PFSK-1 (cell line): ENCODE measurements at regions not wholly inside any gene's neighbourhood (a gene's known extent, or its start where the extent isn't known, plus 50 kb on each side); places are given as distances from the start of the nearest gene placed in this dataset.

Source experiments
- FOXP2 ChIP-seq: optimal IDR thresholded peaks from 2 replicates; pipeline ENCODE3; 2011; ENCODE audit warnings: borderline replicate concordance, control low read depth, inconsistent platforms; ENCODE audit not compliant: insufficient read depth; ENCODE audit errors: extremely low read length, extremely low read depth
- POLR2AphosphoS5 ChIP-seq: IDR thresholded peaks from 2 replicates; pipeline ENCODE4 v1.6.1; 2012; ENCODE audit warnings: low read depth, mild to moderate bottlenecking, control low read depth, low read length, moderate library complexity
- REST ChIP-seq, 2 experiments: IDR thresholded peaks; 2 replicates each; pipeline versions ENCODE4 v1.6.1 to v1.8.0; 2011 to 2012; ENCODE audit warnings: low read depth in 2 of 2, low read length in 2 of 2, control low read depth in 1 of 2, inconsistent platforms in 1 of 2, mild to moderate bottlenecking in 1 of 2, moderate library complexity in 1 of 2; ENCODE audit not compliant: insufficient read depth in 1 of 2
- SIN3A ChIP-seq: IDR thresholded peaks from 2 replicates; pipeline ENCODE4 v1.6.1; 2012; ENCODE audit warnings: mild to moderate bottlenecking, low read length, moderate library complexity, borderline replicate concordance; ENCODE audit not compliant: insufficient read depth
- TAF1 ChIP-seq: IDR thresholded peaks from 2 replicates; pipeline ENCODE4 v1.6.1; 2012; ENCODE audit warnings: low read length, control low read depth, borderline replicate concordance; ENCODE audit not compliant: insufficient read depth

GRCh38 chr10:121265360-121266123, 332.7 kb downstream of the FGFR2 start:
- TF ChIP-seq FOXP2 (no peak), TAF1 (no peak), REST (IDR thresholded peaks at IDR 0.05; ENCODE audit: insufficient read depth in 1 of 2, low read depth in 2 of 2, low read length in 2 of 2) (no peak), SIN3A (no peak), POLR2AphosphoS5 (no peak)

GRCh38 chr10:121266370-121266769, 331.9 kb downstream of the FGFR2 start:
- TF ChIP-seq SIN3A (no peak), REST (IDR thresholded peaks at IDR 0.05; ENCODE audit: insufficient read depth in 1 of 2, low read depth in 2 of 2, low read length in 2 of 2) (no peak), TAF1 (no peak)

GRCh38 chr10:121267236-121268003, 330.8 kb downstream of the FGFR2 start:
- TF ChIP-seq SIN3A (no peak), FOXP2 (no peak), POLR2AphosphoS5 (no peak), REST (IDR thresholded peaks at IDR 0.05; ENCODE audit: insufficient read depth in 1 of 2, low read depth in 2 of 2, low read length in 2 of 2) (no peak), TAF1 (no peak)

GRCh38 chr10:121268363-121268762, 329.9 kb downstream of the FGFR2 start:
- TF ChIP-seq SIN3A (no peak), POLR2AphosphoS5 (no peak), FOXP2 (no peak), TAF1 (no peak), REST (IDR thresholded peaks at IDR 0.05; ENCODE audit: insufficient read depth in 1 of 2, low read depth in 2 of 2, low read length in 2 of 2) (no peak)

- TF ChIP-seq REST (IDR thresholded peaks at IDR 0.05; ENCODE audit: insufficient read depth in 1 of 2, low read depth in 2 of 2, low read length in 2 of 2) (no peak), TAF1 (no peak), FOXP2 (no peak), POLR2AphosphoS5 (no peak), SIN3A (no peak)
Measured at GRCh38 chr10:121268863-121269432, 329.3 kb downstream of the FGFR2 start.
